Ramos (cell line): ENCODE measurements at regions not wholly inside any gene's neighbourhood (a gene's known extent, or its start where the extent isn't known, plus 50 kb on each side); places are given as distances from the start of the nearest gene placed in this dataset.

ENCODE experiments used
- in situ Hi-C: fragments of 300-500 bp; cut with MboI; formaldehyde crosslinking; loops from one replicate; pipeline ENCODE4 v1.14.3; 2022; ENCODE audit warnings: low sequenced_read_pairs; ENCODE audit not compliant: unreplicated experiment

GRCh38 chr18:46397174-46397573, 259.8 kb downstream of the LOXHD1 start:
- in situ Hi-C loops: no loop called here

- in situ Hi-C loops: no loop called here
These were observed 259.0 kb downstream of the LOXHD1 start for GRCh38 chr18:46398005-46398404.

- in situ Hi-C loops: no loop called here
These were observed 258.4 kb downstream of the LOXHD1 start for GRCh38 chr18:46398625-46399024.

GRCh38 chr18:46399303-46399702, 257.7 kb downstream of the LOXHD1 start:
- in situ Hi-C loops: no loop called here

- in situ Hi-C loops: no loop called here
These were observed 256.6 kb downstream of the LOXHD1 start for GRCh38 chr18:46400449-46400848.

- in situ Hi-C loops: no loop called here
These were observed 255.4 kb downstream of the LOXHD1 start for GRCh38 chr18:46401486-46402070.

- in situ Hi-C loops: no loop called here
These were observed 254.6 kb downstream of the LOXHD1 start for GRCh38 chr18:46402396-46402795.

GRCh38 chr18:46402945-46403344, 254.1 kb downstream of the LOXHD1 start:
- in situ Hi-C loops: no loop called here

GRCh38 chr18:46405832-46406538, 251.0 kb downstream of the LOXHD1 start:
- in situ Hi-C loops: no loop called here

- in situ Hi-C loops: no loop called here
These were observed 250.5 kb downstream of the LOXHD1 start for GRCh38 chr18:46406539-46406932.

- in situ Hi-C loops: no loop called here
These were observed 249.4 kb downstream of the LOXHD1 start for GRCh38 chr18:46407486-46408166.

- in situ Hi-C loops: no loop called here
These were observed 248.6 kb downstream of the LOXHD1 start for GRCh38 chr18:46408334-46408987.

- in situ Hi-C loops: no loop called here
These were observed 245.7 kb downstream of the LOXHD1 start for GRCh38 chr18:46411191-46411828.

- in situ Hi-C loops: no loop called here
These were observed 244.9 kb downstream of the LOXHD1 start for GRCh38 chr18:46411867-46412690.

GRCh38 chr18:46412916-46413315, 244.1 kb downstream of the LOXHD1 start:
- in situ Hi-C loops: no loop called here

- in situ Hi-C loops: no loop called here
These were observed 243.3 kb downstream of the LOXHD1 start for GRCh38 chr18:46413684-46414083.

GRCh38 chr18:46414863-46415262, 242.2 kb downstream of the LOXHD1 start:
- in situ Hi-C loops: no loop called here

GRCh38 chr18:46415532-46416252, 241.3 kb downstream of the LOXHD1 start:
- in situ Hi-C loops: no loop called here
